H1 (cell line): ENCODE measurements at regions not wholly inside any gene's neighbourhood (a gene's known extent, or its start where the extent isn't known, plus 50 kb on each side); places are given as distances from the start of the nearest gene placed in this dataset.

Experiments used
- CTCF ChIA-PET: fragments of 300-600 bp; sonication (Branson Sonifier 250); formaldehyde crosslinking; loops from one replicate; lab custom pipeline; 2021; ENCODE audit not compliant: partially characterized antibody; lab: Charles Lee
- POLR2A ChIA-PET: fragments of 300-600 bp; sonication (Branson Sonifier 250); formaldehyde crosslinking; loops from one replicate; lab custom pipeline; 2021; ENCODE audit warnings: inconsistent platforms; ENCODE audit not compliant: partially characterized antibody; lab: Charles Lee
- DNase-seq, 2 experiments: peaks; one replicate each; pipeline versions ENCODE4 v3.0.0 to v3.0.0-alpha.2; 2010 to 2022; ENCODE audit warnings: low spot score in 2 of 2, low read depth in 1 of 2, mixed read lengths in 1 of 2
- FAIRE-seq: peaks from 2 replicates; lab custom pipeline; 2011; peaks lifted over from hg19 to GRCh38; lab: Jason Lieb, UNC
- H2AFZ ChIP-seq: 2 replicates; pipeline ENCODE4 v1.8.1; 2012; ENCODE audit warnings: low read length, inconsistent platforms
- H2AK5ac ChIP-seq: 2 replicates; pipeline ENCODE4 v1.6.1; 2013; ENCODE audit warnings: low read depth, low read length
- H2BK120ac ChIP-seq: replicated peaks from 2 replicates; pipeline ENCODE3; 2013; ENCODE audit warnings: low read depth, low read length, inconsistent platforms
- H2BK12ac ChIP-seq: 2 replicates; pipeline ENCODE4 v1.6.1; 2013; ENCODE audit warnings: low read depth, low read length
- H2BK15ac ChIP-seq: 2 replicates; pipeline ENCODE4 v1.6.1; 2013; ENCODE audit warnings: low read length
- H2BK20ac ChIP-seq: 2 replicates; pipeline ENCODE4 v1.6.1; 2013; ENCODE audit warnings: low read length
- H2BK5ac ChIP-seq: 2 replicates; pipeline ENCODE4 v1.6.1; 2013; ENCODE audit warnings: low read depth, low read length
- H3K14ac ChIP-seq: 2 replicates; pipeline ENCODE4 v1.6.1; 2013; ENCODE audit warnings: inconsistent platforms; ENCODE audit not compliant: insufficient read length
- H3K18ac ChIP-seq: 2 replicates; pipeline ENCODE4 v1.6.1; 2013; ENCODE audit warnings: low read length; ENCODE audit errors: extremely low read depth
- H3K23ac ChIP-seq: 2 replicates; pipeline ENCODE4 v1.6.1; 2013; ENCODE audit warnings: inconsistent platforms; ENCODE audit not compliant: insufficient read length
- H3K23me2 ChIP-seq: 2 replicates; pipeline ENCODE4 v1.6.1; 2013; ENCODE audit warnings: low read depth, low read length
- H3K27ac ChIP-seq: 2 replicates; pipeline ENCODE4 v1.6.1; 2011; ENCODE audit warnings: low read depth, low read length, inconsistent platforms
- H3K27me3 ChIP-seq, 4 experiments: replicated peaks in 1 of 4; 1 replicate in 1 of 4; 2 replicates in 3 of 4; pipeline versions ENCODE4 v1.6.1 to v1.8.1; 2011 to 2013; ENCODE audit warnings: low read length in 3 of 4, mild to moderate bottlenecking in 3 of 4, inconsistent platforms in 2 of 4, mixed read lengths in 2 of 4, moderate library complexity in 1 of 4; ENCODE audit not compliant: control insufficient read depth in 3 of 4, insufficient read depth in 3 of 4; ENCODE audit errors: extremely low read depth in 1 of 4
- H3K36me3 ChIP-seq, 4 experiments: 2 replicates each; pipeline versions ENCODE4 v1.6.1 to v1.8.1; 2011 to 2013; ENCODE audit warnings: mild to moderate bottlenecking in 4 of 4, low read length in 3 of 4, moderate library complexity in 2 of 4, control low read depth in 1 of 4, inconsistent platforms in 1 of 4; ENCODE audit not compliant: insufficient read depth in 4 of 4, control insufficient read depth in 2 of 4
- H3K4ac ChIP-seq: replicated peaks from 2 replicates; pipeline ENCODE3; 2013; ENCODE audit warnings: low read length, low read depth, mixed read lengths, inconsistent platforms; ENCODE audit not compliant: insufficient read length
- H3K4me1 ChIP-seq, 4 experiments: replicated peaks in 1 of 4; 1 replicate in 1 of 4; 2 replicates in 3 of 4; pipeline versions ENCODE4 v1.6.1 to v1.8.1; 2011 to 2013; ENCODE audit warnings: low read length in 3 of 4, inconsistent platforms in 2 of 4, mixed read lengths in 1 of 4; ENCODE audit not compliant: insufficient read depth in 4 of 4, control insufficient read depth in 3 of 4
- H3K4me2 ChIP-seq, 2 experiments: 2 replicates each; pipeline versions ENCODE4 v1.6.1 to v1.8.1; 2011 to 2013; ENCODE audit warnings: low read depth in 2 of 2, low read length in 2 of 2, control low read depth in 1 of 2, inconsistent platforms in 1 of 2, mild to moderate bottlenecking in 1 of 2; ENCODE audit not compliant: insufficient read depth in 1 of 2
- H3K4me3 ChIP-seq, 4 experiments: fragments of 200-600, 300-600 bp in 1 of 4; sonication (generic), shearing (Covaris generic), sonication (Bioruptor Twin) in 1 of 4; 2 replicates each; pipeline versions ENCODE4 v1.5.1 to v1.8.1; 2011 to 2016; ENCODE audit warnings: low read length in 4 of 4, low read depth in 3 of 4, control low read depth in 2 of 4, inconsistent platforms in 2 of 4, mild to moderate bottlenecking in 2 of 4, mixed read lengths in 1 of 4, moderate library complexity in 1 of 4; ENCODE audit not compliant: insufficient read depth in 2 of 4; ENCODE audit errors: extremely low read depth in 1 of 4
- H3K56ac ChIP-seq: replicated peaks from 2 replicates; pipeline ENCODE3; 2013; ENCODE audit warnings: low read depth, mild to moderate bottlenecking, mixed read lengths, low read length, inconsistent platforms; ENCODE audit not compliant: insufficient read length
- H3K79me1 ChIP-seq: 2 replicates; pipeline ENCODE4 v1.6.1; 2013; ENCODE audit warnings: low read depth, low read length, control low read depth
- H3K79me2 ChIP-seq, 2 experiments: 2 replicates each; pipeline versions ENCODE4 v1.6.1 to v1.8.1; 2012 to 2013; ENCODE audit warnings: low read length in 2 of 2, mild to moderate bottlenecking in 2 of 2, inconsistent platforms in 1 of 2; ENCODE audit not compliant: insufficient read depth in 2 of 2, control insufficient read depth in 1 of 2
- H3K9ac ChIP-seq, 4 experiments: replicated peaks in 1 of 4; 1 replicate in 1 of 4; 2 replicates in 3 of 4; pipeline versions ENCODE4 v1.6.1 to v1.8.1; 2011 to 2013; ENCODE audit warnings: low read depth in 3 of 4, low read length in 3 of 4, control low read depth in 2 of 4, mild to moderate bottlenecking in 2 of 4, moderate library complexity in 2 of 4, inconsistent platforms in 1 of 4; ENCODE audit errors: extremely low read depth in 1 of 4
- H3K9me3 ChIP-seq, 2 experiments: 2 replicates each; pipeline versions ENCODE4 v1.6.1 to v1.8.1; 2012 to 2013; ENCODE audit warnings: mild to moderate bottlenecking in 2 of 2, moderate library complexity in 2 of 2, control low read depth in 1 of 2, inconsistent platforms in 1 of 2, low read depth in 1 of 2, low read length in 1 of 2, mixed read lengths in 1 of 2; ENCODE audit not compliant: insufficient read depth in 2 of 2
- H4K20me1 ChIP-seq, 2 experiments: replicated peaks in 1 of 2; 2 replicates each; pipeline versions ENCODE3 to v1.8.1; 2011 to 2013; ENCODE audit warnings: inconsistent platforms in 2 of 2, low read length in 2 of 2, mild to moderate bottlenecking in 1 of 2; ENCODE audit not compliant: insufficient read depth in 2 of 2, control insufficient read depth in 1 of 2
- H4K5ac ChIP-seq: 2 replicates; pipeline ENCODE4 v1.6.1; 2013; ENCODE audit warnings: low read length, low read depth, mixed read lengths, inconsistent platforms; ENCODE audit not compliant: insufficient read length
- H4K8ac ChIP-seq: 2 replicates; pipeline ENCODE4 v1.8.0; 2013; ENCODE audit warnings: mild to moderate bottlenecking, moderate library complexity, low read length, inconsistent platforms; ENCODE audit not compliant: insufficient read depth; ENCODE audit errors: extremely low read depth
- H4K91ac ChIP-seq: replicated peaks from 2 replicates; pipeline ENCODE3; 2013; ENCODE audit warnings: low read length, mixed read lengths, inconsistent platforms; ENCODE audit not compliant: insufficient read length
- ATF3 ChIP-seq: IDR thresholded peaks from 2 replicates; pipeline ENCODE4 v1.6.1; 2011; ENCODE audit warnings: low read depth, mild to moderate bottlenecking, low read length; ENCODE audit not compliant: insufficient read depth
- CREB1 ChIP-seq: IDR thresholded peaks from 2 replicates; pipeline ENCODE4 v1.6.1; 2012; ENCODE audit warnings: inconsistent platforms
- EP300 ChIP-seq, 2 experiments: IDR thresholded peaks; 1 replicate in 1 of 2; 2 replicates in 1 of 2; pipeline ENCODE4 v1.6.1; 2011 to 2012; ENCODE audit warnings: low read depth in 2 of 2, low read length in 2 of 2, mild to moderate bottlenecking in 2 of 2, borderline replicate concordance in 1 of 2, inconsistent platforms in 1 of 2, moderate library complexity in 1 of 2
- EZH2 ChIP-seq: fragments of 200-600 bp; sonication (generic); IDR thresholded peaks from 2 replicates; pipeline ENCODE4 v1.7.1; 2012; ENCODE audit warnings: low read depth, mild to moderate bottlenecking, moderate library complexity, low read length, inconsistent platforms; ENCODE audit not compliant: severe bottlenecking
- JUND ChIP-seq: IDR thresholded peaks from 2 replicates; pipeline ENCODE4 v1.6.1; 2011; ENCODE audit warnings: mild to moderate bottlenecking, improper control_type of control experiment, low read length
- RBBP5 ChIP-seq: IDR thresholded peaks from 2 replicates; pipeline ENCODE4 v1.7.1; 2012; ENCODE audit warnings: low read depth, mild to moderate bottlenecking, inconsistent platforms, low read length, moderate library complexity, borderline replicate concordance
- RXRA ChIP-seq: IDR thresholded peaks from 2 replicates; pipeline ENCODE4 v1.6.1; 2011; ENCODE audit warnings: low read depth, mild to moderate bottlenecking, low read length, moderate library complexity; ENCODE audit not compliant: insufficient read depth
- TBP ChIP-seq: IDR thresholded peaks from 2 replicates; pipeline ENCODE4 v1.6.1; 2011; ENCODE audit warnings: low read depth, low read length, improper control_type of control experiment
- WGBS, 2 experiments: shearing (Covaris generic) in 1 of 2; methylation state at CpG; one replicate each; pipeline versions ENCODE4 v1.1.6 to v1.1.7; 2013 to 2015; ENCODE audit warnings: low lambda C conversion rate in 2 of 2, mixed read lengths in 2 of 2, inconsistent platforms in 1 of 2, low coverage in 1 of 2, missing lambda C conversion rate in 1 of 2; ENCODE audit not compliant: insufficient replicate concordance in 2 of 2, insufficient coverage in 1 of 2, insufficient read length in 1 of 2; ENCODE audit errors: extremely low coverage in 1 of 2, missing lambda C conversion rate in 1 of 2; 5-methylcytosine and 5-hydroxymethylcytosine counted together

- no peaks in the 10 kb centered on the region for H4K20me1 ChIP-seq
- POLR2A ChIA-PET, result interaction anchor here (1.1 to 2.8 kb wide), 2 partner anchors 9 to 78 kb away, joined by 3 to 13 read pairs; partner anchors contain the start of gene CD24
- H3K14ac ChIP-seq, result no peak overlapping the region
- H4K8ac ChIP-seq, result no peak overlapping the region
- CTCF ChIA-PET, result interaction anchor here (1.1 to 1.3 kb wide), 2 partner anchors 29 to 77 kb away, joined by 3 to 4 read pairs; no protein-coding TSS in a partner anchor
- peak in 1 of 2 experiments; percentile 49 for DNase-seq
- H4K5ac ChIP-seq, result no peak overlapping the region
- H3K79me1 ChIP-seq, result no peaks in the 10 kb centered on the region
- H2AK5ac ChIP-seq, result no peak overlapping the region
- H3K27me3 ChIP-seq, result no peaks in the 10 kb centered on the region
- H3K4me3 ChIP-seq, result peak overlapping the region in 1 of 4 experiments; percentile 18; a peak in 1 of 8 replicates
- peaks cover 11 to 12% of the 10 kb centered on the region in 2 experiments for H3K9me3 ChIP-seq
- no peak overlapping the region for H2BK120ac ChIP-seq
- no peak overlapping the region for H2BK12ac ChIP-seq
- H3K4me1 ChIP-seq, result peaks cover 0 to 9% (median 4%) of the 10 kb centered on the region in 4 experiments; a peak in 5 of 7 replicates
- H3K79me2 ChIP-seq, result no peaks in the 10 kb centered on the region
- TF ChIP-seq CREB1 (no peak), EP300 (IDR thresholded peaks at IDR 0.05; ENCODE audit: borderline replicate concordance in 1 of 2, low read depth in 2 of 2, low read length in 2 of 2) (peak in 1 of 2 experiments; percentile 85; a peak in 1 of 3 replicates), EZH2 (no peak), JUND (peak; percentile 63; the same call in 1 of the 2 replicates), TBP (peak; percentile 45; the same call in 1 of the 2 replicates), RXRA (no peak), RBBP5 (no peak), ATF3 (no peak)
- no peak overlapping the region for H3K23ac ChIP-seq
- no peak overlapping the region for H3K9ac ChIP-seq
- no peak overlapping the region for H2BK15ac ChIP-seq
- no peak overlapping the region for H3K18ac ChIP-seq
- no peaks in the 10 kb centered on the region for H3K23me2 ChIP-seq
- peak overlapping the region; percentile 48; the same call in 1 of the 2 replicates for H2BK20ac ChIP-seq
- peak overlapping the region; percentile 89; the same call in 1 of the 2 replicates for H2BK5ac ChIP-seq
- no peak overlapping the region for H4K91ac ChIP-seq
- no peak for FAIRE-seq
- H3K36me3 ChIP-seq, result peaks cover 0 to 7% (median under 1%) of the 10 kb centered on the region in 4 experiments; a peak in 2 of 8 replicates
- H3K4ac ChIP-seq, result no peak overlapping the region
- WGBS, 2 experiments, result 12% methylated on average over 5 of the region's 5 CpGs; no CpG with 5 or more reads in 1 of the 2 experiments
- H3K4me2 ChIP-seq, result peak overlapping the region; percentile 41 to 43; a peak in 2 of 4 replicates
- no peak overlapping the region for H3K27ac ChIP-seq
- no peak overlapping the region for H2AFZ ChIP-seq
- H3K56ac ChIP-seq, result no peak overlapping the region
These were observed 78.9 kb downstream of the CD24 start for GRCh38 chr6:106895703-106896040.
